GM06990 (cell line): ENCODE measurements at regions not wholly inside any gene's neighbourhood (a gene's known extent, or its start where the extent isn't known, plus 50 kb on each side); places are given as distances from the start of the nearest gene placed in this dataset.

Experiments
- DNase-seq: peaks from one replicate; pipeline ENCODE4 v3.0.0-alpha.2; 2011; ENCODE audit not compliant: insufficient read length; ENCODE audit errors: extremely low read depth
- H3K27me3 ChIP-seq: replicated peaks from 2 replicates; pipeline ENCODE4 v1.6.0; 2011; ENCODE audit warnings: low read length; ENCODE audit not compliant: control insufficient read depth, insufficient read depth
- H3K36me3 ChIP-seq: 2 replicates; pipeline ENCODE4 v1.5.1; 2011; ENCODE audit warnings: low read length; ENCODE audit not compliant: control insufficient read depth, insufficient read depth
- H3K4me3 ChIP-seq: replicated peaks from 2 replicates; pipeline ENCODE4 v1.5.1; 2011; ENCODE audit warnings: low read depth, mild to moderate bottlenecking, control low read depth, low read length
- TF ChIP-seq, protein P1 (sequence below): IDR thresholded peaks from 2 replicates; pipeline ENCODE4 v1.5.1; 2011; ENCODE audit warnings: low read length, control low read depth, mild to moderate bottlenecking, inconsistent platforms; ENCODE audit not compliant: insufficient read depth, poor library complexity, severe bottlenecking

DNA sequence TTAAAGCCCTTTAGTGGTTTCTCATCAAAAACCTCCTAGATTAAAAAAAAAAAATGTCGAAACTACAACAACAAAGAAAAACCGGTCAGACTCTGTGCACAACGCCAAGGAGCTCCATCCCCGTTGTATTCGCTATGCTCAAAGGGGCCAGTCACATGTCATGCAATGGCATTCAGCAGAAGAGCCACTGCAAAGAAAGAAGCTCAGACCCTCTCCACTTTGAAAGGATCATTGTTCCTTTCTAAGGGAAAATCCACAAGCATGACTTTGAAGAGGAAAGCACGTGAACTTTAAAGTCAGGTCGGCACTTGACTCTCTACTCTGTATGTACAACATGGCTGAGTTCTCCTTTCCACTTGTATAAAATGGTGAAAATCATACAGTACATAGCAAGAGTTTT is 655.6 kb downstream of the ETS1 start:
- H3K27me3 ChIP-seq = no peaks in the 10 kb centered on the region; the same call in 1 of the 2 replicates
- TF ChIP-seq, protein P1, sequence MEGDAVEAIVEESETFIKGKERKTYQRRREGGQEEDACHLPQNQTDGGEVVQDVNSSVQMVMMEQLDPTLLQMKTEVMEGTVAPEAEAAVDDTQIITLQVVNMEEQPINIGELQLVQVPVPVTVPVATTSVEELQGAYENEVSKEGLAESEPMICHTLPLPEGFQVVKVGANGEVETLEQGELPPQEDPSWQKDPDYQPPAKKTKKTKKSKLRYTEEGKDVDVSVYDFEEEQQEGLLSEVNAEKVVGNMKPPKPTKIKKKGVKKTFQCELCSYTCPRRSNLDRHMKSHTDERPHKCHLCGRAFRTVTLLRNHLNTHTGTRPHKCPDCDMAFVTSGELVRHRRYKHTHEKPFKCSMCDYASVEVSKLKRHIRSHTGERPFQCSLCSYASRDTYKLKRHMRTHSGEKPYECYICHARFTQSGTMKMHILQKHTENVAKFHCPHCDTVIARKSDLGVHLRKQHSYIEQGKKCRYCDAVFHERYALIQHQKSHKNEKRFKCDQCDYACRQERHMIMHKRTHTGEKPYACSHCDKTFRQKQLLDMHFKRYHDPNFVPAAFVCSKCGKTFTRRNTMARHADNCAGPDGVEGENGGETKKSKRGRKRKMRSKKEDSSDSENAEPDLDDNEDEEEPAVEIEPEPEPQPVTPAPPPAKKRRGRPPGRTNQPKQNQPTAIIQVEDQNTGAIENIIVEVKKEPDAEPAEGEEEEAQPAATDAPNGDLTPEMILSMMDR = no peak
- DNase-seq = no peak
- no peak overlapping the region for H3K4me3 ChIP-seq
- no peaks in the 10 kb centered on the region for H3K36me3 ChIP-seq

DNA sequence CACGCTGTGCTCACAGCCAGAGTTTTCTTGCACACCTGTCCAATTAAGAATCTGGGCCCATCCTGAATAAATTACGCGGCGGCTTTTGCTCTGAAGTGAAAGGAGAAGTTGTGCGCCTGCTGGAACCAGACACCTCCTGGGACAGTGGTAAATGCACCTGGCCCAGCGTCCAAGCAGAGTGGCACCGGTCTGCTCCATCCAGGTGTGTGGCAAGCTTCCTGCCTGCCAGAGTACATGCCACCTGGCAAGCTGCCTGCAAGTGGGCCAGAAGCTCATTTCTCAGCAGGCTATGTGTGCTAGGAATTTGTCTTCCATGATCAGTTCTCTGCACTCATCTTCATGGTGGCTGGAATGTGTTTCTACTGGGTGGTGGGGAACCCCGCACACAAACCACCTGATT is 660.6 kb downstream of the ETS1 start:
- DNase-seq = no peak
- H3K4me3 ChIP-seq = no peak overlapping the region

DNA sequence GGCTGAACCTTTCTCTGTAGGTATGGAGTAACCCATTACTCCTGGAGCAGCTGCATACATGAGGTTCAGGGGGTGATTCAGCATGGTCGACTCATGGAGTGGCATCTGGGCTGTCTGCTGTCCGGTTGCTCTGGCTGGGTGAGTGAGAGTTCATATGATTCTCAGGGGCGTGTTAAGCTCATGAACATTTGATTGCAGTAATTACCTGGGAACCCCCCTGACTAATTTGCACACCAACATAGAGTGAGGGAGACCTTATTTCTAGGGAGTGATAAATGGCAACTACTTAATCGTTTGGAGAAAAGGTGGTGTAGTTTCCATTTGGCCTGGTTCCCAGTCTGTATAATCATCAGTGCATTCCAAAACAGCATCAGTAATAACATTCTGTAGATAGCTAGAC is 661.9 kb downstream of the ETS1 start:
- H3K36me3 ChIP-seq = no peaks in the 10 kb centered on the region
- H3K27me3 ChIP-seq = no peaks in the 10 kb centered on the region
- H3K4me3 ChIP-seq = no peak overlapping the region
- TF ChIP-seq, protein P1 = no peak
- no peak for DNase-seq

More for the DNA sequence above, 660.6 kb downstream of the ETS1 start:
- Histone ChIP-seq H3K27me3 (no peaks in the 10 kb centered on the region), H3K36me3 (no peaks in the 10 kb centered on the region)
- TF ChIP-seq, protein P1 = no peak

DNA sequence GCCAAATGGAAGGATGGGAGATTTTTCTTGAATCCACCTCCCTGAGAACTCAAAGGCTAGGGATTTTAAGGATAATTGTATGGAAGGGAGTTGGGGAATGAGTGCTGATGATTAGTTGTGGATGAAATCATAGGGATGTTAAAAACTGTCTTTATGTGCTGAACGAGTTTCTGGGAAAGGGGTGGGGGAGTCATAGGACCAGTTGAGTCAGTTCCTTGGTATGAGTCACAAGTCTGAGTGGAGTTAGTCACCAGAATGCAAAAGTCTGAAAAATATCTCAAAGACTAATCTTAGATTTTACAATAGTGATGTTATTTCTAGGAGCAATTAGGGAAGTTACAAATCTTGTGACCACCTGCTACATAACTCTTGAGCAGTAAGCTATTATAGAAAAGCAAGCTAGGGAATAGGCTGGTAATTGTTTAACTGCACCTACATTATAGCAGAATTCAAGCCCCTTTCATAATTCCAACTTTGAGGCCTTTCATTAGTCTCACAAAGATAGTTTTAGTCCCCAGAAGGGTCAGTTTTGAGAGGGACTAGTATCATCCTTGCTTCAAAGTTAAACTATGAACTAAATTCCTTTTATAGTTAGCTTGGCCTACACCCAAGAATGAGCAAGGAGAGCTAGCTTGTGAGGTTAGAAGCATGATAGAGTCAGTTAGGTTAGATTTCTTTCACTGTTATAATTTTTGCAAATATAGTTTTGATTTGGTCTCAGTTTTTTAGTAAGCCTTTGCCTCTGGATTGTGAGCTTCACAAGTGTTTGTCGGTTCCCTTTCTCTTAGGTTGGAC is 668.0 kb downstream of the ETS1 start:
- H3K4me3 ChIP-seq = no peak overlapping the region
- H3K27me3 ChIP-seq = no peaks in the 10 kb centered on the region
- TF ChIP-seq, protein P1 = no peak
- H3K36me3 ChIP-seq = no peaks in the 10 kb centered on the region
- DNase-seq = no peak

DNA sequence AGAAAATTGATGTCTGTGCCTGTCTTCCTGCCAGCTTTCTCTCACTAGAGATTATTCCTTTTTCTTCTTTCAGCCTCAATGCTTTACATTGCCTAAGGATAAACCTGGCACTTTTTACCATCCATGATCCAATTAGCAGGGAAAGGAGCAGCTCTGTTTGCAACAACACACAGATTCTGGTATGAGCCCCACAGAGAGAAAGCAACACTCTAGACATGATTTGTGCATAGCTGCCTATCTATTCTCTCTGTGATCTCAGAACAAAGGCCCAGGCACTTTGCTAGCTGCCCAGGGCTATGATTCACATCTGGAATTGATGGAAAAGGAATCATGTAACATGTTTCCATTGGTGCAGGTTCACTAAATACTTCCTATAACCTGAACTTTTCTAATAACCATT is 685.0 kb downstream of the ETS1 start:
- H3K27me3 ChIP-seq = no peaks in the 10 kb centered on the region
- DNase-seq = no peak

More for the DNA sequence above, 685.0 kb downstream of the ETS1 start:
- TF ChIP-seq, protein P1 = no peak
- no peaks in the 10 kb centered on the region for H3K36me3 ChIP-seq
- H3K4me3 ChIP-seq = no peak overlapping the region
